Nephron progenitor cell (in vitro differentiated cells): ENCODE measurements at regions not wholly inside any gene's neighbourhood (a gene's known extent, or its start where the extent isn't known, plus 50 kb on each side); places are given as distances from the start of the nearest gene placed in this dataset.
"Not testable (repeated sequence)": the region's sequence is repeated elsewhere in the genome, so short reads cannot be mapped to it uniquely, and the experiment has no call there.

ENCODE experiments used
- DNase-seq: peaks from one replicate; pipeline ENCODE4 v3.0.0; 2021
- H3K27ac Mint-ChIP-seq: 2 replicates; pipeline ENCODE4 v1.8.0; 2021; ENCODE audit warnings: mild to moderate bottlenecking, moderate library complexity, mixed read lengths
- H3K27me3 Mint-ChIP-seq: 2 replicates; pipeline ENCODE4 v1.8.0; 2021; ENCODE audit warnings: mild to moderate bottlenecking, low read depth, mixed read lengths; ENCODE audit not compliant: poor library complexity
- H3K36me3 Mint-ChIP-seq: 2 replicates; pipeline ENCODE4 v1.8.0; 2021; ENCODE audit warnings: low read depth, mixed read lengths
- H3K4me1 Mint-ChIP-seq: 2 replicates; pipeline ENCODE4 v1.8.0; 2021; ENCODE audit warnings: mixed read lengths
- H3K4me3 Mint-ChIP-seq: 2 replicates; pipeline ENCODE4 v1.8.0; 2021; ENCODE audit warnings: mild to moderate bottlenecking, moderate library complexity, mixed read lengths
- H3K9me3 Mint-ChIP-seq: 2 replicates; pipeline ENCODE4 v1.8.0; 2021; ENCODE audit warnings: mild to moderate bottlenecking, moderate library complexity, mixed read lengths
- TF ChIP-seq, protein P1 (sequence below): fragments of 200-600 bp; sonication (generic); IDR thresholded peaks from 2 replicates; pipeline ENCODE4 v1.5.0; 2021; ENCODE audit warnings: antibody characterized with exemption

DNA sequence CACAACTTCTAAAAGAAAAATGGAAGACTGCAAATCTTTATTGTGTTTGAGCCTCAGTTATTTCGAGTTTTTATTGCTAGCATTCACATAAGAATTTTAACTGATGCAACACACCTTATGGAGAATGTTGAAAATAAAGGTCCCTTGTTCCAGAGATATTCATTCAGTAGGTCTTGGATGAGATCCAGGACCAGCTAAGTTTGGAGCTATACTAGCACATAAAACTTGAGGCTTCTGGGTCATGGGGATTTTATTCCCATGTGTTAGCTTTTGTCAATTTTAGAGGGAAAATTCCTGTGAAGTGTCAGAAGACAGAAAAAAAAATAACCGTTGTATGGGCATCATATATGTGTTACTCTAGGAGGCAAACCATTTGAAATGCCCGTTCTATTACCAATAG, 693.2 kb upstream of the MIS18BP1 start:
- H3K27me3 Mint-ChIP-seq: no peaks in the 10 kb centered on the region
- H3K4me3 Mint-ChIP-seq: no peak overlapping the region
- TF ChIP-seq, protein P1, sequence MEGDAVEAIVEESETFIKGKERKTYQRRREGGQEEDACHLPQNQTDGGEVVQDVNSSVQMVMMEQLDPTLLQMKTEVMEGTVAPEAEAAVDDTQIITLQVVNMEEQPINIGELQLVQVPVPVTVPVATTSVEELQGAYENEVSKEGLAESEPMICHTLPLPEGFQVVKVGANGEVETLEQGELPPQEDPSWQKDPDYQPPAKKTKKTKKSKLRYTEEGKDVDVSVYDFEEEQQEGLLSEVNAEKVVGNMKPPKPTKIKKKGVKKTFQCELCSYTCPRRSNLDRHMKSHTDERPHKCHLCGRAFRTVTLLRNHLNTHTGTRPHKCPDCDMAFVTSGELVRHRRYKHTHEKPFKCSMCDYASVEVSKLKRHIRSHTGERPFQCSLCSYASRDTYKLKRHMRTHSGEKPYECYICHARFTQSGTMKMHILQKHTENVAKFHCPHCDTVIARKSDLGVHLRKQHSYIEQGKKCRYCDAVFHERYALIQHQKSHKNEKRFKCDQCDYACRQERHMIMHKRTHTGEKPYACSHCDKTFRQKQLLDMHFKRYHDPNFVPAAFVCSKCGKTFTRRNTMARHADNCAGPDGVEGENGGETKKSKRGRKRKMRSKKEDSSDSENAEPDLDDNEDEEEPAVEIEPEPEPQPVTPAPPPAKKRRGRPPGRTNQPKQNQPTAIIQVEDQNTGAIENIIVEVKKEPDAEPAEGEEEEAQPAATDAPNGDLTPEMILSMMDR: no peak
- H3K27ac Mint-ChIP-seq: no peak overlapping the region
- H3K9me3 Mint-ChIP-seq: no peaks in the 10 kb centered on the region
- DNase-seq: no peak
- H3K36me3 Mint-ChIP-seq: no peaks in the 10 kb centered on the region
- H3K4me1 Mint-ChIP-seq: no peaks in the 10 kb centered on the region

DNA sequence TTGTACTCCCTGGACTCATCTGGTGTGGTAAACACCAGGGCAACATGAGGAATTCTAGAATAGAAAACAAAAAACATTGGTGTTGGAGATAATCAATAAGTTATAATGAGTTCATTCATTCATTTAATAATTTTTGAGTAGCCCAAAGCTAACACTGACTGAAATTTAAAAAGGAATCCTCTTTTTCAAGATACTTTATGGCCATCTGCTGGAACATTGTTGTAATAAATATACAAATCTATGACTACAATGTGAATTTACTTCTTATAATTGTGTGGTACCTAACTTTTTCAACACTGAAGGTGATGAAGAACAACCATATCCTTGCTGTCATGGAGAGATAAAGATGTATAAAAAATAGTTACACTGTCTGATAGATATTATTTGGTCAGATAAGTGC, 687.3 kb upstream of the MIS18BP1 start:
- Mint-ChIP-seq H3K27me3 (no peaks in the 10 kb centered on the region), H3K9me3 (peaks cover 11% of the 10 kb centered on the region), H3K27ac (no peak overlapping the region), H3K36me3 (no peaks in the 10 kb centered on the region), H3K4me1 (no peaks in the 10 kb centered on the region), H3K4me3 (no peak overlapping the region)
- TF ChIP-seq, protein P1: no peak
- DNase-seq: no peak

DNA sequence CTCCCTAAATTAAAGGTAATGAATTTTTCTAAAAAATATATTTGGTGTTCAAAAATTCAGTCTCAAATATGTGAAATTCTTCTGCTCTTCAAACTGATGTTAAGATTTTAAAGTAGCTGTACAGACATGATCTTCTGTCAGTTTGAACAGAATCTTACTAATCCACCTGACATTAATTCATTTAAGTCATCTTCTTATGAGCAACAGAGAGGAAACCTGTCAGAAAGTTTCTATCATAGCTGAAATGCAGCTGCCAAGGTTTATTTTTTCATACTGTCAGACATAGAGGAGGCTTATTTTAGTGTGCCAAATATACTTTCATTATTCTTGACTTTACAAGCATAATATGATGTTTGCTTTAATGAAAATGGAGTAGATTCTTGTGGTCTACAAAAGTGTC, 686.6 kb upstream of the MIS18BP1 start:
- DNase-seq: no peak
- Mint-ChIP-seq H3K4me3 (no peak overlapping the region), H3K36me3 (no peaks in the 10 kb centered on the region), H3K4me1 (no peaks in the 10 kb centered on the region), H3K27ac (no peak overlapping the region), H3K27me3 (no peaks in the 10 kb centered on the region), H3K9me3 (peaks cover 19% of the 10 kb centered on the region)
- TF ChIP-seq, protein P1: no peak

DNA sequence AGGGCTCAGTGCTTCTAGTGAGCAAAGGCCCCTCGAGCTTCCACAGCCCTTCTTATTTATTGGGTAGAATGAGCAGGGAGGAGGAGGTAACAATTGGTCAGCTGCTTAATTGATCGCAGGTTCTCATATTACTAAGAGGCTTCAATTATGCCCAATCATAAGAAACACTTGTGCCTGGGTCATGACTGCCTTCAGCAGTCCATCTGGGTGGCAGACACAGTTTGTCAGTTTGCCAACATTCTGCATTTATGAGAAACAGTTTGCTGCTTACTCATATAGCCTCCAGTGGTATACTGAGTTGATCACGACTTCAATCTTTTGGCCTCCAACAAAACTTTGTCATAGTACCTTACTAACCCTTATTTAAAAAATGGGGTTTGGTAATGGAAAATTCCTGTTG, 667.0 kb upstream of the MIS18BP1 start:
- not testable (repeated sequence) for H3K9me3 Mint-ChIP-seq, H3K36me3 Mint-ChIP-seq, H3K4me1 Mint-ChIP-seq, H3K27ac Mint-ChIP-seq, H3K4me3 Mint-ChIP-seq, H3K27me3 Mint-ChIP-seq, DNase-seq

DNA sequence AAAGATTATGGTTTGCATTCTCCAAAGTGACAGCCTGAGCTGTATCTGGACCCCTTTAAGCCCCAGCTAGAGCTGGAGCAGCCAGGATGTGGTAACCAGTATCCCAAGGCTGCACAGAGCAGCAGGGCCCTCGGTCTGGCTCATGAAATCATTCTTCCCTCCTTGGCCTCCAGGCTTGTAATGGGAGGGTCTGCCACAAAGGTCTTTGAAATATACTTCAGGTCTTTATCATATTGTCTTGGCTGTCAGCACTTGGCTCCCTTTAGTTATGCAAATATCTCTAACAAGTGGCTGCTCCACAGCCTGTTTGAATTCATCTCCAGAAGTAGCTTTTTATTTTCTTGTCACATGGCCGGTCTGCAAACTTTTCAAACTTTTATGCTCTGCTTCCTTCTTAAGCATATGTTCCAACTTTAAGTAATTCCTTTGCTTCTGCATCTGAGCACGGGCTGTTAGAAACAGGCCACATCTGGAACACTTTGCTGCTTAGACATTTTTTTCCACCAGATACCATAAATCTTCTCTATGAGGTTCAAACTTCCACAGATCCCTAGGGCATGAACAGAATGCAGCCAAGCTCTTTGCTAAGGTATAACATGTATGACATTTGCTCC, 663.4 kb upstream of the MIS18BP1 start:
- no peak overlapping the region for H3K27ac Mint-ChIP-seq
- H3K27me3 Mint-ChIP-seq: peaks cover 7% of the 10 kb centered on the region
- no peak overlapping the region for H3K4me3 Mint-ChIP-seq
- H3K36me3 Mint-ChIP-seq: no peaks in the 10 kb centered on the region
- peaks cover 19% of the 10 kb centered on the region for H3K9me3 Mint-ChIP-seq
- no peaks in the 10 kb centered on the region for H3K4me1 Mint-ChIP-seq
- TF ChIP-seq, protein P1: no peak
- no peak for DNase-seq

DNA sequence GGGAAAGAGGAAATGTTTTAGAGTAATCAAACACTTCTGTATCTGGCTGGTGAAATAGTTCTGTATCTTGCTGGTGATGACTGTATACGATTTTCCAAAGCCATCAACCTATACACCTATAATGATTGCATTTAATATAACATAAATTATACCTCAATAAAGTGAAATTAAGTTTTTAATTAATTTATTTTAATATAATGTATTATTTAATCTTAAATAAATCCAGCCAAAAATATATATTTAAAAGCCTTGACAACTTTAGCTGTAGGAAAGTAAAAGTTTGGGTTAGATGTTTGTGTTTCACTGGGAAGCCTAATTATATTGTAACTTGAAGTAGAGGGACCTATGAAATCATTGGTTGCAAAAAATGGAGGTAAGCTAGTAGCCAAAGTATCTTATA, 654.8 kb upstream of the MIS18BP1 start:
- Mint-ChIP-seq H3K4me1 (no peaks in the 10 kb centered on the region), H3K36me3 (no peaks in the 10 kb centered on the region), H3K9me3 (peaks cover 20% of the 10 kb centered on the region), H3K27me3 (no peaks in the 10 kb centered on the region), H3K4me3 (no peak overlapping the region), H3K27ac (no peak overlapping the region)
- TF ChIP-seq, protein P1: no peak
- no peak for DNase-seq
